Mammary epithelial cell (primary cell): ENCODE measurements at regions not wholly inside any gene's neighbourhood (a gene's known extent, or its start where the extent isn't known, plus 50 kb on each side); places are given as distances from the start of the nearest gene placed in this dataset.

Experiments
- EZH2 ChIP-seq: IDR thresholded peaks from 2 replicates; pipeline ENCODE4 v1.6.1; 2012; ENCODE audit warnings: low read length, inconsistent platforms, borderline replicate concordance
- TF ChIP-seq, protein P1 (sequence below), 2 donors: IDR thresholded peaks in 1 of 2; conservative IDR thresholded peaks in 1 of 2; 2 replicates each; pipeline ENCODE4 v1.5.1; 2011 to 2012; ENCODE audit warnings: inconsistent platforms in 2 of 2, low read length in 2 of 2, mild to moderate bottlenecking in 2 of 2, control low read depth in 1 of 2, low read depth in 1 of 2; ENCODE audit not compliant: insufficient read depth in 1 of 2; ENCODE audit errors: extremely low read depth in 1 of 2

- TF ChIP-seq, protein P1, sequence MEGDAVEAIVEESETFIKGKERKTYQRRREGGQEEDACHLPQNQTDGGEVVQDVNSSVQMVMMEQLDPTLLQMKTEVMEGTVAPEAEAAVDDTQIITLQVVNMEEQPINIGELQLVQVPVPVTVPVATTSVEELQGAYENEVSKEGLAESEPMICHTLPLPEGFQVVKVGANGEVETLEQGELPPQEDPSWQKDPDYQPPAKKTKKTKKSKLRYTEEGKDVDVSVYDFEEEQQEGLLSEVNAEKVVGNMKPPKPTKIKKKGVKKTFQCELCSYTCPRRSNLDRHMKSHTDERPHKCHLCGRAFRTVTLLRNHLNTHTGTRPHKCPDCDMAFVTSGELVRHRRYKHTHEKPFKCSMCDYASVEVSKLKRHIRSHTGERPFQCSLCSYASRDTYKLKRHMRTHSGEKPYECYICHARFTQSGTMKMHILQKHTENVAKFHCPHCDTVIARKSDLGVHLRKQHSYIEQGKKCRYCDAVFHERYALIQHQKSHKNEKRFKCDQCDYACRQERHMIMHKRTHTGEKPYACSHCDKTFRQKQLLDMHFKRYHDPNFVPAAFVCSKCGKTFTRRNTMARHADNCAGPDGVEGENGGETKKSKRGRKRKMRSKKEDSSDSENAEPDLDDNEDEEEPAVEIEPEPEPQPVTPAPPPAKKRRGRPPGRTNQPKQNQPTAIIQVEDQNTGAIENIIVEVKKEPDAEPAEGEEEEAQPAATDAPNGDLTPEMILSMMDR (conservative IDR thresholded peaks at IDR 0.05 in 1 of 2, IDR thresholded peaks at IDR 0.05 in 1 of 2; ENCODE audit: extremely low read depth in 1 of 2, insufficient read depth in 1 of 2, low read depth in 1 of 2, low read length in 2 of 2), result no peak
- no peak for TF ChIP-seq EZH2
Observed at GRCh38 chr12:30870491-30871265, 55.9 kb upstream of the TSPAN11 start.
